ENCODE measurements at regions not wholly inside any gene's neighbourhood (a gene's known extent, or its start where the extent isn't known, plus 50 kb on each side); places are given as distances from the start of the nearest gene placed in this dataset.
A peak's percentile ranks its signal among the peaks of the same experiment; 100 is the strongest.

DNA sequence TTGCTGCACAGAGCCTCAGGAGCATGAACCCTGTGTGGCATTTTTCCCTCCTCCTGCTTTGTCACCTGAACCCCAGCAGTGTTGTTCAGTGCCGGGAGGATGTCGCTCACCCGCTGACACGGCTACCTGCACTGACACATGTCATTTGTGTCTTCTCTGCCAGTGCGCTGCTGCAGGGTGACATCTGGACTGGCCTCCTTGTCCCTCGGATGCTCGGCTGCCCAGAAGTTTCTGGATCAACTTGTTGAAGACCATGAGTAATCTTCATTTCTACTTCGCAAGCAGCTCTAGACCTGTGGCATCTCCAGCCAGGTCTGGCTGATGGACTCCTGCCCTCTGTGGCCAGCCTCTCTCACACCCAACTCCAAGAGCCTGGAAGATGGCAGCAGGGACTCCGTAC lies 311.1 kb upstream of the C2CD4B start:
- 91 to 95% (median 93%) methylated on average over 9 of the region's 9 CpGs for WGBS, 4 donors
- H3K9me3 ChIP-seq: no peaks in the 10 kb centered on the region
- H3K4me1 ChIP-seq: peaks cover 0 to 64% (median 30%) of the 10 kb centered on the region in 12 donors
- H3K4me3 ChIP-seq: no peak overlapping the region
- TF ChIP-seq POLR2A (IDR thresholded peaks at IDR 0.05): no peak
- TF ChIP-seq, protein P1, sequence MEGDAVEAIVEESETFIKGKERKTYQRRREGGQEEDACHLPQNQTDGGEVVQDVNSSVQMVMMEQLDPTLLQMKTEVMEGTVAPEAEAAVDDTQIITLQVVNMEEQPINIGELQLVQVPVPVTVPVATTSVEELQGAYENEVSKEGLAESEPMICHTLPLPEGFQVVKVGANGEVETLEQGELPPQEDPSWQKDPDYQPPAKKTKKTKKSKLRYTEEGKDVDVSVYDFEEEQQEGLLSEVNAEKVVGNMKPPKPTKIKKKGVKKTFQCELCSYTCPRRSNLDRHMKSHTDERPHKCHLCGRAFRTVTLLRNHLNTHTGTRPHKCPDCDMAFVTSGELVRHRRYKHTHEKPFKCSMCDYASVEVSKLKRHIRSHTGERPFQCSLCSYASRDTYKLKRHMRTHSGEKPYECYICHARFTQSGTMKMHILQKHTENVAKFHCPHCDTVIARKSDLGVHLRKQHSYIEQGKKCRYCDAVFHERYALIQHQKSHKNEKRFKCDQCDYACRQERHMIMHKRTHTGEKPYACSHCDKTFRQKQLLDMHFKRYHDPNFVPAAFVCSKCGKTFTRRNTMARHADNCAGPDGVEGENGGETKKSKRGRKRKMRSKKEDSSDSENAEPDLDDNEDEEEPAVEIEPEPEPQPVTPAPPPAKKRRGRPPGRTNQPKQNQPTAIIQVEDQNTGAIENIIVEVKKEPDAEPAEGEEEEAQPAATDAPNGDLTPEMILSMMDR (IDR thresholded peaks at IDR 0.05): no peak
- H3K27ac ChIP-seq: peak overlapping the region in 2 of 12 donors; percentile 15 to 65
- H3K27me3 ChIP-seq: no peaks in the 10 kb centered on the region
- intact Hi-C loops (cut with DNase I): no loop called here
- no peak for DNase-seq
- ATAC-seq: no peak
- H3K36me3 ChIP-seq: no peaks in the 10 kb centered on the region

DNA sequence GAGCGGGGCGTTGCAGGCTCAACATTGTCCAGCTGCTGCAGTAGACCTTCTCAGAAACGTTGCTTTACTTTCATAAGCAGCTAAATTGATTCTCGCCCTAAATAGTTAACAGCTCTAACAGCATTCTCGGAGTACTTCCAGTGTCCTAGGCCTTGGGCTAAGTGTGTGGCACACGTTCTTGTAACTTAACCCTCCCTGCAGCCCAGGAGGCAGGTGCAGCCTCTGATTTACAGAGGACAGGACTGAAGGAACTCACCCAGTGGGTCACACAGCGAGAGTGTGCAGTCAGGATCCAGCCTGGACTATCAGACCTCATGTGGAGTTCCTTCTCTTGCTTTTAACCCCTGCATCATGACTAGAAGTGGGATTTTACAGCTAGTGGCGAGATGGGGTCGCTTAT lies 312.8 kb upstream of the C2CD4B start:
- peaks cover 0 to 50% (median 27%) of the 10 kb centered on the region in 12 donors for H3K4me1 ChIP-seq
- no peaks in the 10 kb centered on the region for H3K9me3 ChIP-seq
- no peak overlapping the region for H3K4me3 ChIP-seq
- no peaks in the 10 kb centered on the region for H3K27me3 ChIP-seq
- H3K36me3 ChIP-seq: no peaks in the 10 kb centered on the region
- DNase-seq (no peak), ATAC-seq (no peak)
- 70 to 76% (median 73%) methylated on average over 8 to 9 of the region's 9 CpGs for WGBS, 4 donors
- no peak overlapping the region for H3K27ac ChIP-seq
- no peak for TF ChIP-seq POLR2A (IDR thresholded peaks at IDR 0.05)
- TF ChIP-seq, protein P1 (IDR thresholded peaks at IDR 0.05): no peak
- intact Hi-C loops (cut with DNase I): no loop called here

DNA sequence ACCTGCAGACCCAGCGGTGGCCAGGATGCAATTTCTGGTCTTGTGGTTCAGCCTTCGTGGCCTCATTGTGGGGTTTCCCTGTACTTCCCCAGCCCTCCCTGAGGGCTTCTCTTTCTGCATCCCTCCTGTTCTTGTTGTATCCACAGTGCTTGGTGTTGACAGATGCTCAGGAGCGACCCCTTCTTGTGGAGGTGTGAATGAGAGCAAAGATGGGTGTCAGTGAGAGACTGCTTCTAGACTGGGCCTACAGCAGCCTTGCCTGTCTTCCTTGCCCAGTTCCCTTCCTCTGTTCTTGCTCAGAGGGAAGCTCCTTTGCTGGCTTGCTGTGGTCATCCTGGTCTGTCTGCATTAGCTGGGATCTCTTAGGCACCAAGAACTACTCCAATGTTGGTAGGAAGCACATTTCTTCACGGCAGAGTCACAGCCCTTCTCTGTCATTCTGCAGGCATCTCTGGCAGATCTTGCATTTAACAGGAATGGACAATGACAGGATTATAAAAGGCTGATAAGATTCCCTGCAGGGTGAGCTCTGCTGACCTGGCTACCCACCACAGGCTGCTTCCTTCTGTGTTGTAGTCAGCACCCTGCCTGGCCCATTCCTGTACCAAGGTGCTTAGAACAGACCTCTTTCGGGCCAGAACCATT lies 317.8 kb upstream of the C2CD4B start:
- Histone ChIP-seq H3K4me3 (no peak overlapping the region), H3K27me3 (no peaks in the 10 kb centered on the region), H3K27ac (peak overlapping the region in 4 of 12 donors; percentile 6 to 35 (median 15)), H3K9me3 (no peaks in the 10 kb centered on the region), H3K4me1 (peaks cover 0 to 35% (median 19%) of the 10 kb centered on the region in 12 donors), H3K36me3 (no peaks in the 10 kb centered on the region)
- TF ChIP-seq, protein P1 (IDR thresholded peaks at IDR 0.05): peak in 3 of 12 donors; percentile 20 to 38 (median 23)
- no peak for TF ChIP-seq POLR2A (IDR thresholded peaks at IDR 0.05)
- WGBS, 4 donors: 42 to 50% (median 46%) methylated on average over 5 of the region's 5 CpGs
- DNase-seq: no peak
- intact Hi-C loops (cut with DNase I): no loop called here
- ATAC-seq: peak; percentile 21 to 58 (median 44)

DNA sequence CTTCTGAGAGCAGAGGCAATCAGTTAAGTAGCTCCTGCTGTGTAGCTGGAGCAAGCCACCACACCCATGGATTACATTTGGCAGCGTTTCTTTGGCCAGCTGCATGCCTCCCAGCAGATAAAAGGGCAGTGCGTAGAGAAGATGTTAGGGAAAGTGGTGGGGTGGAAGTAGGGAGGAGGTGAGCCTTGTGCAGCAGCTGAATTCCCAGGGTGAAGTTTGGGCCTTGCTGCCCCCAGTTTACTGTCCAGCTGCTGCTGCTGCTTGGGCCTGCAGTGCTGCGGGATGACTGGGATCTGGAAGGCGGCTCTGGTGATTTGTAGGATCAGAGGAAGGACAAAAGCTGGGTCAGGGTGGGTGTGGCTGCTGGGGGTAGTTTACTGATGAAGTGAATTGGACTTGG lies 318.7 kb upstream of the C2CD4B start:
- peak in 4 of 5 donors; percentile 35 to 62 (median 51) for DNase-seq
- WGBS, 4 donors: 25 to 44% (median 34%) methylated on average over 4 of the region's 4 CpGs
- H3K36me3 ChIP-seq: no peaks in the 10 kb centered on the region

More for the DNA sequence above, 318.7 kb upstream of the C2CD4B start:
- H3K4me3 ChIP-seq: no peak overlapping the region
- H3K27me3 ChIP-seq: no peaks in the 10 kb centered on the region
- peak; percentile 60 to 89 (median 84) for ATAC-seq
- H3K27ac ChIP-seq: peak overlapping the region in 7 of 12 donors; percentile 6 to 35 (median 19)
- intact Hi-C loops (cut with DNase I): no loop called here
- no peak for TF ChIP-seq POLR2A (IDR thresholded peaks at IDR 0.05)
- TF ChIP-seq, protein P1 (IDR thresholded peaks at IDR 0.05): no peak
- peaks cover 0 to 40% (median 19%) of the 10 kb centered on the region in 12 donors for H3K4me1 ChIP-seq
- no peaks in the 10 kb centered on the region for H3K9me3 ChIP-seq

All from heart left ventricle (tissue), 16 donors.